HepG2 (cell line): ENCODE measurements at regions not wholly inside any gene's neighbourhood (a gene's known extent, or its start where the extent isn't known, plus 50 kb on each side); places are given as distances from the start of the nearest gene placed in this dataset.

Source experiments
- ATAC-seq: fragments of 200-7000 bp; cut with Tn5 transposase; 3 replicates; pipeline ENCODE4 v1.9.1; 2020; ENCODE audit warnings: mild to moderate bottlenecking, moderate library complexity
- BruUV-seq: library from RNA; stranded (reverse); fragments of 400-500 nt; replicated peaks from 2 replicates; lab custom pipeline; 2021; lab: Mats Ljungman, UMichigan
- CTCF ChIA-PET: fragments of 300-600 bp; formaldehyde crosslinking; extraction: SDS; loops from one replicate; lab custom pipeline; 2021; ENCODE audit warnings: low total read pairs, inconsistent platforms, low intra/inter-chr PET ratio; lab: Yijun Ruan, JAX
- POLR2A ChIA-PET: fragments of 350-600 bp; sonication (Branson Sonifier 250); formaldehyde crosslinking; loops from one replicate; lab custom pipeline; 2020; ENCODE audit warnings: antibody characterized with exemption, inconsistent platforms; lab: Yijun Ruan, JAX
- DNase-seq: peaks from one replicate; pipeline ENCODE4 v3.0.0-alpha.2; 2015; ENCODE audit warnings: low spot score
- FAIRE-seq: peaks from 3 replicates; lab custom pipeline; 2011; peaks lifted over from hg19 to GRCh38; lab: Jason Lieb, UNC
- H2AFZ ChIP-seq: one replicate; pipeline ENCODE4 v1.6.1; 2011; ENCODE audit warnings: low read length, inconsistent platforms
- H3K27ac ChIP-seq: fragments of 300-600 bp; 3 replicates; pipeline ENCODE4 v1.8.0; 2011; ENCODE audit warnings: mixed run types, mild to moderate bottlenecking, mixed read lengths, low read length, inconsistent platforms; ENCODE audit not compliant: insufficient read depth; ENCODE audit errors: extremely low read length
- H3K27me3 ChIP-seq, 2 experiments: fragments of 200-600 bp in 1 of 2; 2 replicates in 1 of 2; 3 replicates in 1 of 2; pipeline versions ENCODE4 v1.6.0 to v1.8.0; 2011; ENCODE audit warnings: low read length in 2 of 2, mild to moderate bottlenecking in 2 of 2, moderate library complexity in 2 of 2, inconsistent platforms in 1 of 2; ENCODE audit not compliant: insufficient read depth in 2 of 2, control insufficient read depth in 1 of 2
- H3K36me3 ChIP-seq, 2 experiments: fragments of 200-600 bp in 1 of 2; replicated peaks in 1 of 2; 2 replicates in 1 of 2; 3 replicates in 1 of 2; pipeline versions ENCODE4 v1.5.1 to v1.8.0; 2011; ENCODE audit warnings: low read length in 2 of 2, inconsistent platforms in 1 of 2; ENCODE audit not compliant: insufficient read depth in 2 of 2, control insufficient read depth in 1 of 2
- H3K4me1 ChIP-seq: 2 replicates; pipeline ENCODE4 v1.5.1; 2012; ENCODE audit warnings: low read length, inconsistent platforms; ENCODE audit not compliant: insufficient read depth
- H3K4me2 ChIP-seq: 2 replicates; pipeline ENCODE4 v1.6.0; 2011; ENCODE audit warnings: low read depth, low read length, inconsistent platforms
- H3K4me3 ChIP-seq, 3 experiments: fragments of 200-600 bp in 1 of 3; sonication (generic), shearing (Covaris generic) in 1 of 3; replicated peaks in 1 of 3; 2 replicates each; pipeline ENCODE4 v1.5.1; 2011 to 2016; ENCODE audit warnings: low read length in 3 of 3, inconsistent platforms in 2 of 3, low read depth in 2 of 3, mild to moderate bottlenecking in 2 of 3, control low read depth in 1 of 3, mixed read lengths in 1 of 3; ENCODE audit not compliant: insufficient read depth in 1 of 3
- H3K79me2 ChIP-seq: one replicate; pipeline ENCODE4 v1.6.1; 2011; ENCODE audit warnings: low read length, inconsistent platforms; ENCODE audit not compliant: insufficient read depth
- H3K9ac ChIP-seq: 2 replicates; pipeline ENCODE4 v1.6.0; 2011; ENCODE audit warnings: mild to moderate bottlenecking, low read depth, low read length, inconsistent platforms; ENCODE audit not compliant: insufficient read depth
- H3K9me3 ChIP-seq: 2 replicates; pipeline ENCODE4 v1.5.1; 2012; ENCODE audit warnings: mild to moderate bottlenecking, low read length
- H4K20me1 ChIP-seq: 2 replicates; pipeline ENCODE4 v1.6.0; 2011; ENCODE audit warnings: inconsistent platforms, mild to moderate bottlenecking, low read length, moderate library complexity; ENCODE audit not compliant: insufficient read depth
- ADNP ChIP-seq: sonication (generic); formaldehyde crosslinking; IDR thresholded peaks from 2 replicates; pipeline ENCODE4 v1.4.0; 2020; ENCODE audit warnings: missing genetic modification reagents
- EHMT2 ChIP-seq: fragments of 200-600 bp; sonication (generic); IDR thresholded peaks from 2 replicates; pipeline ENCODE4 v1.7.0; 2017; ENCODE audit warnings: antibody characterized with exemption, low read depth, low read length, borderline replicate concordance
- MAFG ChIP-seq: sonication (generic); formaldehyde crosslinking; IDR thresholded peaks from 2 replicates; pipeline ENCODE4 v1.5.1; 2020; ENCODE audit warnings: mild to moderate bottlenecking, missing genetic modification reagents
- NCOR1 ChIP-seq: fragments of 200-600 bp; sonication (generic); IDR thresholded peaks from 2 replicates; pipeline ENCODE4 v1.7.0; 2017; ENCODE audit warnings: antibody characterized with exemption, low read length, borderline replicate concordance
- TARDBP ChIP-seq: sonication (generic); formaldehyde crosslinking; IDR thresholded peaks from 2 replicates; pipeline ENCODE4 v1.8.0; 2022; ENCODE audit warnings: mild to moderate bottlenecking, missing genetic modification reagents
- ZBTB39 ChIP-seq: sonication (generic); formaldehyde crosslinking; IDR thresholded peaks from 2 replicates; pipeline ENCODE4 v1.5.0; 2020; ENCODE audit warnings: missing genetic modification reagents
- ZNF335 ChIP-seq: sonication (generic); formaldehyde crosslinking; IDR thresholded peaks from 2 replicates; pipeline ENCODE4 v1.4.0; 2020; ENCODE audit warnings: missing genetic modification reagents
- ZNF607 ChIP-seq: sonication (generic); formaldehyde crosslinking; IDR thresholded peaks from 2 replicates; pipeline ENCODE4 v1.5.1; 2020; ENCODE audit warnings: missing genetic modification reagents, mild to moderate bottlenecking, borderline replicate concordance
- ZSCAN9 ChIP-seq: IDR thresholded peaks from 2 replicates; pipeline ENCODE4 v1.6.1; 2016; ENCODE audit warnings: borderline replicate concordance
- WGBS: methylation state at CpG from one replicate; pipeline ENCODE4 v1.1.6; 2017; ENCODE audit warnings: low lambda C conversion rate; 5-methylcytosine and 5-hydroxymethylcytosine counted together
- in situ Hi-C: cut with HindIII; loops from 2 replicates; pipeline ENCODE4 v1.10.0; 2017; ENCODE audit warnings: low pct_unique_long_range_greater_than_20kb; ENCODE audit not compliant: extremely low pct_ligation_motif_present
- intact Hi-C: fragments of 100-400 bp; cut with micrococcal nuclease; formaldehyde crosslinking; loops from one replicate; pipeline ENCODE4 v1.10.0; 2022; ENCODE audit not compliant: unreplicated experiment

DNA sequence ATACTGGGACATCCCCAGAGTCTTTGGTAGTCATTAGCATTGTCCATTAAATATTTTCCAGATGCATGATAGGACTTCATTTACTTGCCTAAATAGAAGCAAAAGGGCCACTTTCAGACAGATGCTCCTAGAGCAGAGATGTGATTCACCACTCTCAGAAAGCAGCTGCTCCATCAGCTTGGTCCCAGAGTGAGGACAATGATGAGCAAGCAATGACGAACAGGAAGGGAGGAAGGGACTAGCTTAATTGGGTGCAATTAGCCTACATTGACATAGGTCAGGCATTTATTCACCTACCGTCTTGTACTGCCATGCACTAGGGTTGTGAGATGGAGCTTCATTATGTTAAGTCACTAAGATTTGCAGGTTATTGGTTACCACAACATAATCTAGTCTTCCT is 85.1 kb upstream of the PLXNA2 start:
- Histone ChIP-seq H2AFZ (no peak overlapping the region), H3K27ac (no peak overlapping the region), H3K9me3 (no peaks in the 10 kb centered on the region), H3K4me2 (no peak overlapping the region), H3K79me2 (no peaks in the 10 kb centered on the region), H3K27me3 (no peaks in the 10 kb centered on the region), H3K4me3 (no peak overlapping the region), H4K20me1 (no peaks in the 10 kb centered on the region), H3K9ac (no peak overlapping the region), H3K4me1 (no peaks in the 10 kb centered on the region), H3K36me3 (no peaks in the 10 kb centered on the region)
- FAIRE-seq (no peak), DNase-seq (no peak), ATAC-seq (no peak)
- TF ChIP-seq TARDBP (no peak), ZNF607 (CRISPR knock-in tag) (no peak), MAFG (no peak), NCOR1 (no peak)
- BruUV-seq, result no TSS peak
- CTCF ChIA-PET, result no interaction called here
- in situ Hi-C loops (no loop called here), intact Hi-C loops (no loop called here)
- 0% methylated on average over 2 of the region's 2 CpGs for WGBS
- POLR2A ChIA-PET, result no interaction called here

GRCh38 chr1:208332036-208332773 is 88.0 kb upstream of the PLXNA2 start:
- Histone ChIP-seq H3K9ac (no peak overlapping the region), H3K4me2 (no peak overlapping the region), H3K27ac (no peak overlapping the region), H3K9me3 (no peaks in the 10 kb centered on the region), H4K20me1 (no peaks in the 10 kb centered on the region), H3K36me3 (no peaks in the 10 kb centered on the region), H3K79me2 (no peaks in the 10 kb centered on the region), H3K4me1 (no peaks in the 10 kb centered on the region), H3K4me3 (no peak overlapping the region), H2AFZ (no peak overlapping the region), H3K27me3 (no peaks in the 10 kb centered on the region)
- intact Hi-C loops, result no loop called here
- FAIRE-seq (no peak), ATAC-seq (no peak), DNase-seq (no peak)
- no TSS peak for BruUV-seq
- in situ Hi-C loops, result no loop called here
- 15% methylated on average over 6 of the region's 6 CpGs for WGBS
- TF ChIP-seq ZSCAN9 (CRISPR knock-in tag), result no peak
- no peak for TF ChIP-seq ZBTB39 (CRISPR knock-in tag)
- TF ChIP-seq ZNF335 (CRISPR knock-in tag), result no peak
- TF ChIP-seq ADNP, result no peak
- no peak for TF ChIP-seq EHMT2
- CTCF ChIA-PET, result no interaction called here
- POLR2A ChIA-PET, result no interaction called here
